H1 (cell line): ENCODE measurements at regions not wholly inside any gene's neighbourhood (a gene's known extent, or its start where the extent isn't known, plus 50 kb on each side); places are given as distances from the start of the nearest gene placed in this dataset.

Experiments used
- ATF3 ChIP-seq: IDR thresholded peaks from 2 replicates; pipeline ENCODE4 v1.6.1; 2011; ENCODE audit warnings: low read depth, mild to moderate bottlenecking, low read length; ENCODE audit not compliant: insufficient read depth
- BACH1 ChIP-seq: IDR thresholded peaks from 2 replicates; pipeline ENCODE4 v1.6.1; 2012; ENCODE audit warnings: low read length, improper control_type of control experiment
- BRCA1 ChIP-seq: IDR thresholded peaks from 2 replicates; pipeline ENCODE4 v1.6.1; 2012; ENCODE audit warnings: low read depth, low read length, improper control_type of control experiment
- CEBPB ChIP-seq: IDR thresholded peaks from 2 replicates; pipeline ENCODE4 v1.6.1; 2012; ENCODE audit warnings: low read depth, low read length
- E2F6 ChIP-seq: IDR thresholded peaks from 2 replicates; pipeline ENCODE4 v1.6.1; 2012; ENCODE audit warnings: inconsistent platforms
- GABPA ChIP-seq: IDR thresholded peaks from 2 replicates; pipeline ENCODE4 v1.6.1; 2011; ENCODE audit warnings: mild to moderate bottlenecking, low read length, moderate library complexity, borderline replicate concordance; ENCODE audit not compliant: insufficient read depth
- HDAC6 ChIP-seq: IDR thresholded peaks from one replicate; pipeline ENCODE4 v1.7.1; 2012; ENCODE audit warnings: low read depth, mild to moderate bottlenecking, inconsistent platforms, low read length, moderate library complexity
- JUN ChIP-seq: IDR thresholded peaks from 2 replicates; pipeline ENCODE4 v1.6.1; 2011; ENCODE audit warnings: low read depth, mild to moderate bottlenecking, improper control_type of control experiment, low read length
- KDM5A ChIP-seq: fragments of 200-600 bp; IDR thresholded peaks from 2 replicates; pipeline ENCODE4 v1.7.1; 2012; ENCODE audit warnings: mild to moderate bottlenecking, low read length, inconsistent platforms, mixed read lengths
- NANOG ChIP-seq: IDR thresholded peaks from 2 replicates; pipeline ENCODE4 v1.6.1; 2011; ENCODE audit warnings: low read length, low read depth, mild to moderate bottlenecking, inconsistent platforms; ENCODE audit not compliant: insufficient read depth, poor library complexity, severe bottlenecking
- RXRA ChIP-seq: IDR thresholded peaks from 2 replicates; pipeline ENCODE4 v1.6.1; 2011; ENCODE audit warnings: low read depth, mild to moderate bottlenecking, low read length, moderate library complexity; ENCODE audit not compliant: insufficient read depth
- SIX5 ChIP-seq: IDR thresholded peaks from 2 replicates; pipeline ENCODE4 v1.6.1; 2011; ENCODE audit warnings: mild to moderate bottlenecking, low read depth, low read length
- TBP ChIP-seq: IDR thresholded peaks from 2 replicates; pipeline ENCODE4 v1.6.1; 2011; ENCODE audit warnings: low read depth, low read length, improper control_type of control experiment
- TEAD4 ChIP-seq: IDR thresholded peaks from 2 replicates; pipeline ENCODE4 v1.6.1; 2012; ENCODE audit warnings: low read depth, low read length, inconsistent platforms, mixed read lengths
- YY1 ChIP-seq: IDR thresholded peaks from 2 replicates; pipeline ENCODE4 v1.6.1; 2011; ENCODE audit warnings: low read depth, mild to moderate bottlenecking, low read length

GRCh38 chr11:103682318-103683184 lies 353.9 kb upstream of the DDI1 start (continued):
- TF ChIP-seq ATF3 (no peak), E2F6 (no peak), SIX5 (no peak), HDAC6 (no peak), BRCA1 (no peak), YY1 (0 out of 2 replicates have a peak, but pooled peaks have one; percentile 35), JUN (no peak), KDM5A (no peak), GABPA (no peak), CEBPB (no peak), BACH1 (no peak), TBP (peak; percentile 41; the same call in 1 of the 2 replicates), TEAD4 (no peak), RXRA (no peak), NANOG (peak; percentile 90)
